ENCODE measurements at regions not wholly inside any gene's neighbourhood (a gene's known extent, or its start where the extent isn't known, plus 50 kb on each side); places are given as distances from the start of the nearest gene placed in this dataset.

DNA sequence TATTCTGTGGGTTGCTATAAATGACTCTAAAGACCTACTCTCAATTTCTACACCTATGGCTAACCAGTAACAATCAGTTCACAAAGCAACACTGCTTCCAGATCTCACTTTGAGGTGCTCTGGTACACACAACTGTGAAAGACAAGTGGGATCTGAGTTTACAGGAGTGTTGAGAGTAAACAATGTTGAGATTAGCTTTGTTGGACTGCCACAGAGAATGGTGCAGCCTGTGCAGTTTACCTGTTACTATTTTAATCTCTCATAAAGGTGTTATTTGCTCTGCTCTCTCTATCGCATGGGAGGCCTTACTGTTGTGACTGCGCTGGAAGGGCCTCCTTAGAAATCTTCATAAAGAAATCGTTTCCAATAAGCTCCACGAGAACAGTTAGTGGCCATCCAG, 112.0 kb downstream of the SOX2 start:
- TF ChIP-seq, protein P1, sequence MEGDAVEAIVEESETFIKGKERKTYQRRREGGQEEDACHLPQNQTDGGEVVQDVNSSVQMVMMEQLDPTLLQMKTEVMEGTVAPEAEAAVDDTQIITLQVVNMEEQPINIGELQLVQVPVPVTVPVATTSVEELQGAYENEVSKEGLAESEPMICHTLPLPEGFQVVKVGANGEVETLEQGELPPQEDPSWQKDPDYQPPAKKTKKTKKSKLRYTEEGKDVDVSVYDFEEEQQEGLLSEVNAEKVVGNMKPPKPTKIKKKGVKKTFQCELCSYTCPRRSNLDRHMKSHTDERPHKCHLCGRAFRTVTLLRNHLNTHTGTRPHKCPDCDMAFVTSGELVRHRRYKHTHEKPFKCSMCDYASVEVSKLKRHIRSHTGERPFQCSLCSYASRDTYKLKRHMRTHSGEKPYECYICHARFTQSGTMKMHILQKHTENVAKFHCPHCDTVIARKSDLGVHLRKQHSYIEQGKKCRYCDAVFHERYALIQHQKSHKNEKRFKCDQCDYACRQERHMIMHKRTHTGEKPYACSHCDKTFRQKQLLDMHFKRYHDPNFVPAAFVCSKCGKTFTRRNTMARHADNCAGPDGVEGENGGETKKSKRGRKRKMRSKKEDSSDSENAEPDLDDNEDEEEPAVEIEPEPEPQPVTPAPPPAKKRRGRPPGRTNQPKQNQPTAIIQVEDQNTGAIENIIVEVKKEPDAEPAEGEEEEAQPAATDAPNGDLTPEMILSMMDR (IDR thresholded peaks at IDR 0.05): no peak
- TF ChIP-seq POLR2A (IDR thresholded peaks at IDR 0.05): no peak

All from prostate gland (tissue), 2 donors.